ENCODE measurements at regions not wholly inside any gene's neighbourhood (a gene's known extent, or its start where the extent isn't known, plus 50 kb on each side); places are given as distances from the start of the nearest gene placed in this dataset.

GRCh38 chrX:27878862-27879261 lies 71.1 kb downstream of the MAGEB10 start:
- DNase-seq (ENCODE audit: low read depth) = no peak
- H3K4me3 ChIP-seq (ENCODE audit: low read length) = no peak overlapping the region
- no peak for TF ChIP-seq CTCF (conservative IDR thresholded peaks at IDR 0.05; ENCODE audit: low read depth, low read length)
